ENCODE measurements at regions not wholly inside any gene's neighbourhood (a gene's known extent, or its start where the extent isn't known, plus 50 kb on each side); places are given as distances from the start of the nearest gene placed in this dataset.

DNA sequence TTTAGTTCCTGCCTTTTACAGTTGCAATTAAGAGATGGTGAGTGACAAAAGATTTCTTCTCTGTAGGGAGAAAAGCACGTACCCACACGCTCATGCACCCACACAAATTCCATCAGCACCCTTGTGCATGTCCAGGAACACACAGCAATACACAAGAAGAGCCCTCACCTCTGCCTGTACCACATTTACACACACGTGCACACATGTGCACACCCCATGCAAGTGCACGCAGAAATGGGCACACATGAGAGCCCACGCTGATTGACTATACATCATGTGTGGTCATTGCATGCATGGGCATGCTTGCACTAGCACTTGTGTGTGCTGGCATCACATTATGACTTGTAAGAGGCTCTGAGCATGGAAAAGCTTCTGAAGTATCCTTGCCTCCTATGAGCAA is 70.5 kb downstream of the SERPINA3 start:
- TF ChIP-seq FOXM1 (IDR thresholded peaks at IDR 0.05; ENCODE audit: borderline replicate concordance) = no peak
- TF ChIP-seq ZNF384 (IDR thresholded peaks at IDR 0.05) = no peak
- TF ChIP-seq LEF1 (IDR thresholded peaks at IDR 0.05; ENCODE audit: borderline replicate concordance) = no peak
- no peak for TF ChIP-seq BHLHE40 (IDR thresholded peaks at IDR 0.05; ENCODE audit: borderline replicate concordance)
- TF ChIP-seq, protein P1, sequence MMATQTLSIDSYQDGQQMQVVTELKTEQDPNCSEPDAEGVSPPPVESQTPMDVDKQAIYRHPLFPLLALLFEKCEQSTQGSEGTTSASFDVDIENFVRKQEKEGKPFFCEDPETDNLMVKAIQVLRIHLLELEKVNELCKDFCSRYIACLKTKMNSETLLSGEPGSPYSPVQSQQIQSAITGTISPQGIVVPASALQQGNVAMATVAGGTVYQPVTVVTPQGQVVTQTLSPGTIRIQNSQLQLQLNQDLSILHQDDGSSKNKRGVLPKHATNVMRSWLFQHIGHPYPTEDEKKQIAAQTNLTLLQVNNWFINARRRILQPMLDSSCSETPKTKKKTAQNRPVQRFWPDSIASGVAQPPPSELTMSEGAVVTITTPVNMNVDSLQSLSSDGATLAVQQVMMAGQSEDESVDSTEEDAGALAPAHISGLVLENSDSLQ (IDR thresholded peaks at IDR 0.05) = no peak
- TF ChIP-seq SUZ12 (IDR thresholded peaks at IDR 0.05) = no peak
- TF ChIP-seq TARDBP (IDR thresholded peaks at IDR 0.05) = no peak
- TF ChIP-seq SP1 (IDR thresholded peaks at IDR 0.05) = no peak
- no peak for TF ChIP-seq L3MBTL2 (conservative IDR thresholded peaks at IDR 0.05)
